HCT116 (cell line): ENCODE measurements at regions not wholly inside any gene's neighbourhood (a gene's known extent, or its start where the extent isn't known, plus 50 kb on each side); places are given as distances from the start of the nearest gene placed in this dataset.

ENCODE experiments used
- ATAC-seq: fragments of 200-7000 bp; cut with Tn5 transposase; 2 replicates; pipeline ENCODE4 v1.9.1; 2020; ENCODE audit warnings: mild to moderate bottlenecking, moderate library complexity
- BruUV-seq: library from RNA; stranded (reverse); fragments of 400-500 nt; replicated peaks from 2 replicates; lab custom pipeline; 2021; lab: Mats Ljungman, UMichigan
- CTCF ChIA-PET: fragments of 300-600 bp; sonication (Branson Sonifier 250); formaldehyde crosslinking; loops from one replicate; lab custom pipeline; 2021; ENCODE audit warnings: antibody characterized with exemption; lab: Charles Lee
- POLR2A ChIA-PET: fragments of 300-600, 350-600 bp; sonication (Branson Sonifier 250); formaldehyde crosslinking; loops from one replicate; lab custom pipeline; 2021; ENCODE audit warnings: antibody characterized with exemption; lab: Charles Lee
- RAD21 ChIA-PET, 2 experiments: fragments of 300-600 bp; sonication (Branson Sonifier 250); formaldehyde crosslinking; loops; one replicate each; lab custom pipeline; 2023; ENCODE audit warnings: low total read pairs in 2 of 2; ENCODE audit not compliant: uncharacterized antibody in 2 of 2, unreplicated experiment in 2 of 2, low non-redundant PET in 1 of 2; lab: Charles Lee
- DNase-seq: peaks from one replicate; pipeline ENCODE4 v3.0.0-alpha.2; 2010; ENCODE audit warnings: low read depth, low spot score
- H2AFZ ChIP-seq: fragments of 200-600 bp; shearing (Covaris generic), sonication (generic); 2 replicates; pipeline ENCODE4 v1.6.1; 2017; ENCODE audit warnings: low read depth, mixed run types, mixed read lengths, antibody characterized with exemption, low read length; ENCODE audit not compliant: poor library complexity, severe bottlenecking
- H3K27ac ChIP-seq: 2 replicates; pipeline ENCODE4 v1.5.1; 2012; ENCODE audit warnings: low read depth, low read length
- H3K27me3 ChIP-seq: fragments of 200-600 bp; sonication (generic); 2 replicates; pipeline ENCODE4 v1.6.1; 2016; ENCODE audit warnings: mixed run types, low read length, mixed read lengths; ENCODE audit not compliant: insufficient read depth
- H3K36me3 ChIP-seq, 2 experiments: fragments of 200-500 bp in 1 of 2; fragments of 200-600 bp in 1 of 2; sonication (Bioruptor generic) in 1 of 2; sonication (generic) in 1 of 2; 2 replicates each; pipeline versions ENCODE4 v1.5.1 to v1.6.1; 2014 to 2016; ENCODE audit warnings: low read length in 2 of 2, inconsistent platforms in 1 of 2, mixed read lengths in 1 of 2, mixed run types in 1 of 2; ENCODE audit not compliant: insufficient read depth in 2 of 2, control insufficient read depth in 1 of 2
- H3K4me1 ChIP-seq, 2 experiments: fragments of 200-600 bp in 1 of 2; sonication (generic) in 1 of 2; 2 replicates each; pipeline versions ENCODE4 v1.5.1 to v1.6.1; 2012 to 2017; ENCODE audit warnings: low read length in 2 of 2, inconsistent platforms in 1 of 2, mild to moderate bottlenecking in 1 of 2, mixed read lengths in 1 of 2, mixed run types in 1 of 2, moderate library complexity in 1 of 2; ENCODE audit not compliant: insufficient read depth in 2 of 2, control insufficient read depth in 1 of 2
- H3K4me2 ChIP-seq: fragments of 200-600 bp; sonication (generic); 2 replicates; pipeline ENCODE4 v1.6.1; 2017; ENCODE audit warnings: mixed run types, low read length, mixed read lengths
- H3K4me3 ChIP-seq, 2 experiments: fragments of 200-600 bp in 1 of 2; sonication (generic) in 1 of 2; replicated peaks in 1 of 2; 2 replicates each; pipeline ENCODE4 v1.5.1; 2011 to 2016; ENCODE audit warnings: low read length in 2 of 2, control low read depth in 1 of 2, low read depth in 1 of 2, mild to moderate bottlenecking in 1 of 2, mixed read lengths in 1 of 2, mixed run types in 1 of 2
- H3K79me2 ChIP-seq: fragments of 200-600 bp; sonication (generic); 2 replicates; pipeline ENCODE4 v1.6.1; 2017; ENCODE audit warnings: mild to moderate bottlenecking, mixed run types, low read length, moderate library complexity, mixed read lengths; ENCODE audit not compliant: insufficient read depth
- H3K9ac ChIP-seq: fragments of 200-600 bp; sonication (generic); 2 replicates; pipeline ENCODE4 v1.6.1; 2016; ENCODE audit warnings: low read length, mixed read lengths
- H3K9me2 ChIP-seq: fragments of 200-600 bp; sonication (generic), shearing (Covaris generic); 2 replicates; pipeline ENCODE4 v1.6.1; 2017; ENCODE audit warnings: mixed run types, mild to moderate bottlenecking, moderate library complexity; ENCODE audit not compliant: insufficient read depth
- H3K9me3 ChIP-seq, 2 experiments: fragments of 200-500 bp in 1 of 2; fragments of 200-600 bp in 1 of 2; sonication (Bioruptor generic) in 1 of 2; sonication (generic) in 1 of 2; 2 replicates each; pipeline ENCODE4 v1.6.1; 2014 to 2017; ENCODE audit warnings: low read length in 2 of 2, mixed read lengths in 2 of 2, inconsistent platforms in 1 of 2, low read depth in 1 of 2, mild to moderate bottlenecking in 1 of 2, mixed run types in 1 of 2, moderate library complexity in 1 of 2; ENCODE audit not compliant: control insufficient read depth in 1 of 2, insufficient read depth in 1 of 2
- H4K20me1 ChIP-seq: fragments of 200-600 bp; sonication (generic), shearing (Covaris generic); 2 replicates; pipeline ENCODE4 v1.6.1; 2017; ENCODE audit warnings: mixed run types, mild to moderate bottlenecking, moderate library complexity; ENCODE audit not compliant: insufficient read depth
- CBX3 ChIP-seq: IDR thresholded peaks from 2 replicates; pipeline ENCODE4 v1.6.1; 2012; ENCODE audit warnings: low read depth
- EGR1 ChIP-seq: IDR thresholded peaks from 2 replicates; pipeline ENCODE4 v1.6.1; 2012; ENCODE audit warnings: low read depth
- FOSL1 ChIP-seq: IDR thresholded peaks from 2 replicates; pipeline ENCODE4 v1.6.1; 2012; ENCODE audit warnings: low read depth
- JUND ChIP-seq: IDR thresholded peaks from 2 replicates; pipeline ENCODE4 v1.6.1; 2012
- MAX ChIP-seq: IDR thresholded peaks from 2 replicates; pipeline ENCODE4 v1.6.1; 2012
- SP1 ChIP-seq: IDR thresholded peaks from 2 replicates; pipeline ENCODE4 v1.6.1; 2012; ENCODE audit warnings: low read depth
- YY1 ChIP-seq: IDR thresholded peaks from 2 replicates; pipeline ENCODE4 v1.6.1; 2011; ENCODE audit warnings: low read length, low read depth, moderate library complexity, mild to moderate bottlenecking; ENCODE audit not compliant: insufficient replicate concordance; ENCODE audit errors: extremely low read depth
- ZBTB33 ChIP-seq: IDR thresholded peaks from 2 replicates; pipeline ENCODE4 v1.6.1; 2011; ENCODE audit warnings: mild to moderate bottlenecking, low read length, moderate library complexity; ENCODE audit not compliant: insufficient replicate concordance; ENCODE audit errors: extremely low read depth
- ZFX ChIP-seq: fragments of 450-650 bp; IDR thresholded peaks from 2 replicates; pipeline ENCODE4 v1.6.1; 2017
- intact Hi-C: fragments of 100-400 bp; cut with micrococcal nuclease; formaldehyde crosslinking; loops from 2 replicates; pipeline ENCODE4 v1.10.0; 2022

- no peak for DNase-seq
- intact Hi-C loops = no loop called here
Observed at GRCh38 chrX:7228226-7228625, 80.3 kb upstream of the PUDP start.

More at GRCh38 chrX:7228226-7228625, 80.3 kb upstream of the PUDP start:
- Histone ChIP-seq H3K4me1 (no peaks in the 10 kb centered on the region), H3K4me3 (no peak overlapping the region), H4K20me1 (no peaks in the 10 kb centered on the region), H3K79me2 (no peaks in the 10 kb centered on the region), H3K9me3 (no peaks in the 10 kb centered on the region), H3K27me3 (no peaks in the 10 kb centered on the region), H3K4me2 (no peak overlapping the region), H2AFZ (no peak overlapping the region), H3K9me2 (no peaks in the 10 kb centered on the region), H3K9ac (no peak overlapping the region)
- BruUV-seq = no TSS peak
- RAD21 ChIA-PET = no interaction called here
- POLR2A ChIA-PET = no interaction called here
- TF ChIP-seq FOSL1 (no peak), ZFX (no peak), EGR1 (no peak), MAX (no peak), SP1 (no peak), YY1 (no peak), CBX3 (no peak), ZBTB33 (no peak), JUND (no peak)
- TF ChIP-seq, all 23 proteins: peak for 0
- Histone ChIP-seq H3K36me3 (no peaks in the 10 kb centered on the region), H3K27ac (no peak overlapping the region)
- ATAC-seq = no peak
- CTCF ChIA-PET = no interaction called here
